ENCODE measurements at regions not wholly inside any gene's neighbourhood (a gene's known extent, or its start where the extent isn't known, plus 50 kb on each side); places are given as distances from the start of the nearest gene placed in this dataset.

DNA sequence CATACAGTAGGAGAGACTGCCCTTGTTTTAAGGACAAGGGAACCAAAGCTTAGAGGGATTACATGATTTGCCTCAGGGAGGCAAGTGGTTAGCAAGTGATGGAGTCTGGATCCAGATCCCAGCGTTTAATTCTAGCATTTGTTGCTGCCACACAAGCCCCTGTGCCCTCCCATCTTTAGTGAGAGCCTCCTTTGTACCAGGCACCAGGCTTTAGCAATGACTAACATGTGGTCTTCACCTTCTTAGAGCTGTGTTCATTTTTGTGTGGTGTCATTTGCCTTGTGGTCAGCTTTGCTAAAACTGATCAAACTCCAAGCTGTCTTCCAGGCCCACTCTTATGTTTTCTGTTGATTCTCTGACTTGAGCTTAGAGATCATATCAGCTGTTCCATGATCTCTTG, 290.5 kb downstream of the RPLP1 start:
- intact Hi-C loops (cut with DNase I), result no loop called here
- Histone ChIP-seq H3K27me3 (no peaks in the 10 kb centered on the region), H3K4me1 (no peaks in the 10 kb centered on the region), H3K36me3 (no peaks in the 10 kb centered on the region), H3K4me3 (replicated peaks in 1 of 3) (no peak overlapping the region), H3K9me3 (no peaks in the 10 kb centered on the region), H3K27ac (no peak overlapping the region)
- TF ChIP-seq, protein P1, sequence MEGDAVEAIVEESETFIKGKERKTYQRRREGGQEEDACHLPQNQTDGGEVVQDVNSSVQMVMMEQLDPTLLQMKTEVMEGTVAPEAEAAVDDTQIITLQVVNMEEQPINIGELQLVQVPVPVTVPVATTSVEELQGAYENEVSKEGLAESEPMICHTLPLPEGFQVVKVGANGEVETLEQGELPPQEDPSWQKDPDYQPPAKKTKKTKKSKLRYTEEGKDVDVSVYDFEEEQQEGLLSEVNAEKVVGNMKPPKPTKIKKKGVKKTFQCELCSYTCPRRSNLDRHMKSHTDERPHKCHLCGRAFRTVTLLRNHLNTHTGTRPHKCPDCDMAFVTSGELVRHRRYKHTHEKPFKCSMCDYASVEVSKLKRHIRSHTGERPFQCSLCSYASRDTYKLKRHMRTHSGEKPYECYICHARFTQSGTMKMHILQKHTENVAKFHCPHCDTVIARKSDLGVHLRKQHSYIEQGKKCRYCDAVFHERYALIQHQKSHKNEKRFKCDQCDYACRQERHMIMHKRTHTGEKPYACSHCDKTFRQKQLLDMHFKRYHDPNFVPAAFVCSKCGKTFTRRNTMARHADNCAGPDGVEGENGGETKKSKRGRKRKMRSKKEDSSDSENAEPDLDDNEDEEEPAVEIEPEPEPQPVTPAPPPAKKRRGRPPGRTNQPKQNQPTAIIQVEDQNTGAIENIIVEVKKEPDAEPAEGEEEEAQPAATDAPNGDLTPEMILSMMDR (IDR thresholded peaks at IDR 0.05), result no peak
- TF ChIP-seq POLR2A (IDR thresholded peaks at IDR 0.05), result no peak
- DNase-seq, result no peak
- 76 to 100% methylated on average over 1 of the region's 1 CpG for WGBS, 2 donors

DNA sequence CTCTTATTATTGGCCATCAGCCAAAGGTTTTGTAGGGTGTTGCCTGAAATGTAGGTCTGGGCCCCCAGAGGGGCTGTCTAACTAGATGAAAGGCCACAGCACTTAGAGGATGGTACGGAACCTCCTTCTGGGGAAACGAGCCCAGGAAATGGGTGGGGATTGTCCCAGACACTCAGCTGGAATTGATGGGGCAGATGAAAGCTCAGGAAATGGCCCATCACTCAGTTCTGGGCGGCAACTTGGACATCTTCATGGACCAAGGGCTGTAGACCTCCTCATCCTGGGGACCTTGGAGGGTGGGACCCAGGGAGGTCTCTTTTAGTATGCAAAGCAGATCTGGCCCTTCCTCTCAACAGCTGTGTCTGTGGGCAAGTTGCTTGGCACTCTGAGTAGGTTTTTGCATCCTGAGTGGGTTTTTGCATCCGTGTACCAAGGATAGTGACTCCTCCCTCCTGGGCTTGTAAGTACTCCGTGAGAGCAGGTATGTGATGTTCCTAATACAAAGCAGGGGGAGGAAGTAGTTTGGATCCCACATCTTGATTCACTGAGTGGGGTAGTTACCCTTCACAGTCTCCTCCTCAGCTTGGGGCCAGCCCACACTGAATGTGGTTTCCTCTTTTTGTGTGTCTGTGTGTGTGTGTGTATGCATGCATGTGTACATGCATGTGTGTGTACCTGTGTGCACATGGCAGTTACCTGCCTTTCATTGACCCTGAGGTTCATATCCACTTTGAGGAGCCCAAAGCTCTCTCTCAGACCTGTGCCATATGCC, 292.0 kb downstream of the RPLP1 start:
- H3K27me3 ChIP-seq, result no peaks in the 10 kb centered on the region
- DNase-seq, result no peak
- H3K4me1 ChIP-seq, result no peaks in the 10 kb centered on the region
- no peaks in the 10 kb centered on the region for H3K36me3 ChIP-seq
- no peaks in the 10 kb centered on the region for H3K9me3 ChIP-seq
- TF ChIP-seq, protein P1 (IDR thresholded peaks at IDR 0.05), result no peak
- no peak for TF ChIP-seq POLR2A (IDR thresholded peaks at IDR 0.05)
- no peak overlapping the region for H3K4me3 ChIP-seq (replicated peaks in 1 of 3)
- WGBS, 2 donors, result 68 to 69% methylated on average over 5 of the region's 5 CpGs
- H3K27ac ChIP-seq, result no peak overlapping the region
- intact Hi-C loops (cut with DNase I), result no loop called here

DNA sequence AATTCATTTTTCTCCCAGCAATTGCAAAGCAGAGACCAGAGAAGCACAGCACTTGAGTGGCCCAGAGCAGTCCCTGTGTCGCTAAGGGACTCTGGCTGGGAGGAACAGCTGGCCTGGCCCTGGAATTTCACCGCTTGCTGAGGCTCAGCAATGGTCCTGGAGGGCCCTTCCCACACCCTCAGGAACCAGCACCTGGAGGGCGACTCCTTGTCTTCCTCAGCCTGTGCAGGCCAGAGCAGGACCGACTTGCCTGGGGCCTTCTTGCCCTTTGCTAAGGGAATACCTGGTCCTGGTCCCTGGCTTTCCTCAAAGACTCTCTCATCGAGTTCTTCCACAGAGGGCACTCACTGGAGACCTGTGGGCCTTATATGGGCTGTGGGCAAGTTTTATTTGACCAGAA, 294.6 kb downstream of the RPLP1 start:
- WGBS, 2 donors, result 83 to 90% methylated on average over 4 to 5 of the region's 5 CpGs
- no peak for TF ChIP-seq POLR2A (IDR thresholded peaks at IDR 0.05)
- TF ChIP-seq, protein P1 (IDR thresholded peaks at IDR 0.05), result no peak
- H3K9me3 ChIP-seq, result no peaks in the 10 kb centered on the region

DNA sequence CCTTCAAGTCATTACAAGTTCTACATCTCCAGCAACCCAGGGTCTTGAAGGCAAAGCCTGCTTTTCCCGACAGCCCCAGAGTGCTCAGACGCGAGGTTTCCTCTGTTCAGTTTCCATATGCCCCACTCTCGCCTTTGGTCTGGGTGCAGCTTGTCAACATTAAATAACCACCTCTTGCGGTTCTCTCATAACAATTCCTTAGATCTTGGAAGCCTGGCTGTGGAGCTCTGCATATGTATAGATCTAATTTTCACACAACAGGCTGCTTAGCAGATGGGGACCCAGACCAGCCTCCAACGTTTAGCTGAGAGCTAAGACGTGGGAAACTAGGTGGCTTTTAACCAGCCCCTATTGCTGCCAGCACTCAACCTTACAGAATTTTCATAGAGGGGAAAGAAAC, 295.5 kb downstream of the RPLP1 start:
- intact Hi-C loops (cut with DNase I), result no loop called here
- H3K36me3 ChIP-seq, result no peaks in the 10 kb centered on the region
- no peak overlapping the region for H3K27ac ChIP-seq
- DNase-seq, result no peak
- H3K4me1 ChIP-seq, result no peaks in the 10 kb centered on the region
- 89 to 90% methylated on average over 7 of the region's 7 CpGs for WGBS, 2 donors
- H3K4me3 ChIP-seq (replicated peaks in 1 of 3), result no peak overlapping the region
- TF ChIP-seq POLR2A (IDR thresholded peaks at IDR 0.05), result no peak
- TF ChIP-seq, protein P1 (IDR thresholded peaks at IDR 0.05), result no peak
- H3K9me3 ChIP-seq, result no peaks in the 10 kb centered on the region
- no peaks in the 10 kb centered on the region for H3K27me3 ChIP-seq

More for the DNA sequence above, 294.6 kb downstream of the RPLP1 start:
- Histone ChIP-seq H3K27me3 (no peaks in the 10 kb centered on the region), H3K36me3 (no peaks in the 10 kb centered on the region), H3K4me1 (no peaks in the 10 kb centered on the region), H3K4me3 (replicated peaks in 1 of 3) (no peak overlapping the region), H3K27ac (no peak overlapping the region)
- intact Hi-C loops (cut with DNase I), result no loop called here
- no peak for DNase-seq

DNA sequence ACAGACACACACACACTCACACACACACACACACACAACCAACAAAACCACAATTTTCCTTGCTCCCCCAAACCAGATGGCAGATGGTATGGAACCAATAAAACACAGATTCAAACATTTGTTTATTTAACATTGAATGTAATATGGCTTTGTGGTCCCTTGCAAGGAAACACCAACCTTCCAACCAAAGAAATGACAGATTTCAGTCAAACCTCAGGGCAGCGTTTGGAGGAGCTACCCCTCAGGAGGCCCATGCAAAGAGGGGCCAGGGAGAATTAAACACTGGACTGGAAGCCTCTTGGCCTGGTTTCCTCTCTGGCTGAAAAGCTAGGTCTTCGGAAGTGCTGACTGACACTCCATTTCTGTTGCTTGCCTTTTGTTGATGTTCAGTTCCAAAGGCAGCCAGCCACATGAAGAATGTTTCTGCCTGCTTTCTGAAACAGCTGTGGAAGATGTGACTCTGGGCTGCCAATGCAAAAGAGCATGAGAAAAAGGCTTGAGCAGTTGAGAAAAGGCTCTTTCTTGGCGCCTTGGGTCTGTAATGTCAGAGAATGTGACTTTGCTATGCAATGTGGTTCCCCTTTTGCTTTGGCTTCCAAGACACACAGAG, 296.1 kb downstream of the RPLP1 start:
- Histone ChIP-seq H3K36me3 (no peaks in the 10 kb centered on the region), H3K4me1 (no peaks in the 10 kb centered on the region), H3K4me3 (replicated peaks in 1 of 3) (no peak overlapping the region), H3K27me3 (no peaks in the 10 kb centered on the region), H3K9me3 (no peaks in the 10 kb centered on the region), H3K27ac (no peak overlapping the region)
- 74 to 78% methylated on average over 3 of the region's 3 CpGs for WGBS, 2 donors
- no peak for DNase-seq
- intact Hi-C loops (cut with DNase I), result no loop called here
- TF ChIP-seq, protein P1 (IDR thresholded peaks at IDR 0.05), result no peak

All from thyroid gland (tissue), 4 donors.